ENCODE measurements at regions not wholly inside any gene's neighbourhood (a gene's known extent, or its start where the extent isn't known, plus 50 kb on each side); places are given as distances from the start of the nearest gene placed in this dataset.

- no peaks in the 10 kb centered on the region for H3K36me3 ChIP-seq
- H3K9me3 ChIP-seq: no peaks in the 10 kb centered on the region
- no peak for TF ChIP-seq POLR2A (IDR thresholded peaks at IDR 0.05)
- TF ChIP-seq CTCF (IDR thresholded peaks at IDR 0.05): no peak
- no peak overlapping the region for H3K27ac ChIP-seq
- no peak for DNase-seq
- H3K4me1 ChIP-seq: no peaks in the 10 kb centered on the region
- H3K27me3 ChIP-seq: no peaks in the 10 kb centered on the region
- H3K4me3 ChIP-seq: no peak overlapping the region
- intact Hi-C loops (cut with DNase I; ENCODE audit: low total_unique reads): no loop called here
Observed at GRCh38 chr2:217505303-217505702, 497.5 kb downstream of the TNS1 start.

- Histone ChIP-seq H3K9me3 (no peaks in the 10 kb centered on the region), H3K36me3 (no peaks in the 10 kb centered on the region), H3K27ac (no peak overlapping the region), H3K4me3 (no peak overlapping the region), H3K27me3 (no peaks in the 10 kb centered on the region), H3K4me1 (no peaks in the 10 kb centered on the region)
- no peak for DNase-seq
- intact Hi-C loops (cut with DNase I; ENCODE audit: low total_unique reads): no loop called here
- TF ChIP-seq POLR2A (IDR thresholded peaks at IDR 0.05) (no peak), CTCF (IDR thresholded peaks at IDR 0.05) (no peak)
Observed at GRCh38 chr2:217501887-217502286, 500.9 kb downstream of the TNS1 start.

GRCh38 chr2:217497843-217498377 is 504.9 kb downstream of the TNS1 start:
- H3K27me3 ChIP-seq: no peaks in the 10 kb centered on the region
- H3K27ac ChIP-seq: no peak overlapping the region
- intact Hi-C loops (cut with DNase I; ENCODE audit: low total_unique reads): no loop called here
- no peaks in the 10 kb centered on the region for H3K36me3 ChIP-seq
- no peak for DNase-seq
- H3K4me1 ChIP-seq: no peaks in the 10 kb centered on the region
- no peak overlapping the region for H3K4me3 ChIP-seq
- no peaks in the 10 kb centered on the region for H3K9me3 ChIP-seq
- no peak for TF ChIP-seq CTCF (IDR thresholded peaks at IDR 0.05)
- TF ChIP-seq POLR2A (IDR thresholded peaks at IDR 0.05): no peak

- intact Hi-C loops (cut with DNase I; ENCODE audit: low total_unique reads): no loop called here
- no peak for TF ChIP-seq CTCF (IDR thresholded peaks at IDR 0.05)
- no peak for TF ChIP-seq POLR2A (IDR thresholded peaks at IDR 0.05)
- no peak for DNase-seq
- no peaks in the 10 kb centered on the region for H3K9me3 ChIP-seq
- no peak overlapping the region for H3K4me3 ChIP-seq
- H3K27ac ChIP-seq: no peak overlapping the region
- no peaks in the 10 kb centered on the region for H3K36me3 ChIP-seq
- no peaks in the 10 kb centered on the region for H3K4me1 ChIP-seq
- H3K27me3 ChIP-seq: no peaks in the 10 kb centered on the region
Observed at GRCh38 chr2:217494557-217494956, 508.2 kb downstream of the TNS1 start.

GRCh38 chr2:217491271-217491670 is 511.5 kb downstream of the TNS1 start:
- intact Hi-C loops (cut with DNase I; ENCODE audit: low total_unique reads): no loop called here
- DNase-seq: no peak
- Histone ChIP-seq H3K27me3 (no peaks in the 10 kb centered on the region), H3K9me3 (no peaks in the 10 kb centered on the region), H3K27ac (no peak overlapping the region), H3K36me3 (no peaks in the 10 kb centered on the region), H3K4me3 (no peak overlapping the region), H3K4me1 (peaks cover 0 to 4% of the 10 kb centered on the region in 2 donors)
- no peak for TF ChIP-seq POLR2A (IDR thresholded peaks at IDR 0.05)
- TF ChIP-seq CTCF (IDR thresholded peaks at IDR 0.05): no peak

All from uterus (tissue), 3 donors.